HCT116 (cell line): ENCODE measurements at regions not wholly inside any gene's neighbourhood (a gene's known extent, or its start where the extent isn't known, plus 50 kb on each side); places are given as distances from the start of the nearest gene placed in this dataset.

Experiments
- ATAC-seq: fragments of 200-7000 bp; cut with Tn5 transposase; 2 replicates; pipeline ENCODE4 v1.9.1; 2020; ENCODE audit warnings: mild to moderate bottlenecking, moderate library complexity
- BruUV-seq: library from RNA; stranded (reverse); fragments of 400-500 nt; replicated peaks from 2 replicates; lab custom pipeline; 2021; lab: Mats Ljungman, UMichigan
- CTCF ChIA-PET: fragments of 300-600 bp; sonication (Branson Sonifier 250); formaldehyde crosslinking; loops from one replicate; lab custom pipeline; 2021; ENCODE audit warnings: antibody characterized with exemption; lab: Charles Lee
- POLR2A ChIA-PET: fragments of 300-600, 350-600 bp; sonication (Branson Sonifier 250); formaldehyde crosslinking; loops from one replicate; lab custom pipeline; 2021; ENCODE audit warnings: antibody characterized with exemption; lab: Charles Lee
- RAD21 ChIA-PET, 2 experiments: fragments of 300-600 bp; sonication (Branson Sonifier 250); formaldehyde crosslinking; loops; one replicate each; lab custom pipeline; 2023; ENCODE audit warnings: low total read pairs in 2 of 2; ENCODE audit not compliant: uncharacterized antibody in 2 of 2, unreplicated experiment in 2 of 2, low non-redundant PET in 1 of 2; lab: Charles Lee
- DNase-seq: peaks from one replicate; pipeline ENCODE4 v3.0.0-alpha.2; 2010; ENCODE audit warnings: low read depth, low spot score
- H2AFZ ChIP-seq: fragments of 200-600 bp; shearing (Covaris generic), sonication (generic); 2 replicates; pipeline ENCODE4 v1.6.1; 2017; ENCODE audit warnings: low read depth, mixed run types, mixed read lengths, antibody characterized with exemption, low read length; ENCODE audit not compliant: poor library complexity, severe bottlenecking
- H3K27ac ChIP-seq: 2 replicates; pipeline ENCODE4 v1.5.1; 2012; ENCODE audit warnings: low read depth, low read length
- H3K27me3 ChIP-seq: fragments of 200-600 bp; sonication (generic); 2 replicates; pipeline ENCODE4 v1.6.1; 2016; ENCODE audit warnings: mixed run types, low read length, mixed read lengths; ENCODE audit not compliant: insufficient read depth
- H3K36me3 ChIP-seq, 2 experiments: fragments of 200-500 bp in 1 of 2; fragments of 200-600 bp in 1 of 2; sonication (Bioruptor generic) in 1 of 2; sonication (generic) in 1 of 2; 2 replicates each; pipeline versions ENCODE4 v1.5.1 to v1.6.1; 2014 to 2016; ENCODE audit warnings: low read length in 2 of 2, inconsistent platforms in 1 of 2, mixed read lengths in 1 of 2, mixed run types in 1 of 2; ENCODE audit not compliant: insufficient read depth in 2 of 2, control insufficient read depth in 1 of 2
- H3K4me1 ChIP-seq, 2 experiments: fragments of 200-600 bp in 1 of 2; sonication (generic) in 1 of 2; 2 replicates each; pipeline versions ENCODE4 v1.5.1 to v1.6.1; 2012 to 2017; ENCODE audit warnings: low read length in 2 of 2, inconsistent platforms in 1 of 2, mild to moderate bottlenecking in 1 of 2, mixed read lengths in 1 of 2, mixed run types in 1 of 2, moderate library complexity in 1 of 2; ENCODE audit not compliant: insufficient read depth in 2 of 2, control insufficient read depth in 1 of 2
- H3K4me2 ChIP-seq: fragments of 200-600 bp; sonication (generic); 2 replicates; pipeline ENCODE4 v1.6.1; 2017; ENCODE audit warnings: mixed run types, low read length, mixed read lengths
- H3K4me3 ChIP-seq, 2 experiments: fragments of 200-600 bp in 1 of 2; sonication (generic) in 1 of 2; replicated peaks in 1 of 2; 2 replicates each; pipeline ENCODE4 v1.5.1; 2011 to 2016; ENCODE audit warnings: low read length in 2 of 2, control low read depth in 1 of 2, low read depth in 1 of 2, mild to moderate bottlenecking in 1 of 2, mixed read lengths in 1 of 2, mixed run types in 1 of 2
- H3K79me2 ChIP-seq: fragments of 200-600 bp; sonication (generic); 2 replicates; pipeline ENCODE4 v1.6.1; 2017; ENCODE audit warnings: mild to moderate bottlenecking, mixed run types, low read length, moderate library complexity, mixed read lengths; ENCODE audit not compliant: insufficient read depth
- H3K9ac ChIP-seq: fragments of 200-600 bp; sonication (generic); 2 replicates; pipeline ENCODE4 v1.6.1; 2016; ENCODE audit warnings: low read length, mixed read lengths
- H3K9me2 ChIP-seq: fragments of 200-600 bp; sonication (generic), shearing (Covaris generic); 2 replicates; pipeline ENCODE4 v1.6.1; 2017; ENCODE audit warnings: mixed run types, mild to moderate bottlenecking, moderate library complexity; ENCODE audit not compliant: insufficient read depth
- H3K9me3 ChIP-seq, 2 experiments: fragments of 200-500 bp in 1 of 2; fragments of 200-600 bp in 1 of 2; sonication (Bioruptor generic) in 1 of 2; sonication (generic) in 1 of 2; 2 replicates each; pipeline ENCODE4 v1.6.1; 2014 to 2017; ENCODE audit warnings: low read length in 2 of 2, mixed read lengths in 2 of 2, inconsistent platforms in 1 of 2, low read depth in 1 of 2, mild to moderate bottlenecking in 1 of 2, mixed run types in 1 of 2, moderate library complexity in 1 of 2; ENCODE audit not compliant: control insufficient read depth in 1 of 2, insufficient read depth in 1 of 2
- H4K20me1 ChIP-seq: fragments of 200-600 bp; sonication (generic), shearing (Covaris generic); 2 replicates; pipeline ENCODE4 v1.6.1; 2017; ENCODE audit warnings: mixed run types, mild to moderate bottlenecking, moderate library complexity; ENCODE audit not compliant: insufficient read depth
- EGR1 ChIP-seq: IDR thresholded peaks from 2 replicates; pipeline ENCODE4 v1.6.1; 2012; ENCODE audit warnings: low read depth
- ELF1 ChIP-seq: IDR thresholded peaks from 2 replicates; pipeline ENCODE4 v1.6.1; 2012; ENCODE audit warnings: low read depth, borderline replicate concordance
- EZH2 ChIP-seq: fragments of 200-600 bp; sonication (generic); IDR thresholded peaks from 2 replicates; pipeline ENCODE4 v1.6.1; 2017; ENCODE audit warnings: antibody characterized with exemption, mixed run types
- FOSL1 ChIP-seq: IDR thresholded peaks from 2 replicates; pipeline ENCODE4 v1.6.1; 2012; ENCODE audit warnings: low read depth
- POLR2A ChIP-seq: IDR thresholded peaks from 2 replicates; pipeline ENCODE4 v1.7.0; 2011; ENCODE audit warnings: borderline replicate concordance; ENCODE audit not compliant: insufficient read depth, insufficient read length; ENCODE audit errors: extremely low read depth
- POLR2AphosphoS5 ChIP-seq: IDR thresholded peaks from 2 replicates; pipeline ENCODE4 v1.6.1; 2011; ENCODE audit warnings: mild to moderate bottlenecking, low read depth, low read length, moderate library complexity
- REST ChIP-seq: IDR thresholded peaks from 2 replicates; pipeline ENCODE4 v1.6.1; 2012; ENCODE audit warnings: low read depth
- SRF ChIP-seq: IDR thresholded peaks from 2 replicates; pipeline ENCODE4 v1.6.1; 2012; ENCODE audit warnings: low read depth
- TCF7L2 ChIP-seq: IDR thresholded peaks from 2 replicates; pipeline ENCODE4 v1.7.0; 2011; ENCODE audit warnings: borderline replicate concordance, inconsistent platforms; ENCODE audit not compliant: insufficient read depth, insufficient read length; ENCODE audit errors: extremely low read depth
- YY1 ChIP-seq: IDR thresholded peaks from 2 replicates; pipeline ENCODE4 v1.6.1; 2011; ENCODE audit warnings: low read length, low read depth, moderate library complexity, mild to moderate bottlenecking; ENCODE audit not compliant: insufficient replicate concordance; ENCODE audit errors: extremely low read depth
- intact Hi-C: fragments of 100-400 bp; cut with micrococcal nuclease; formaldehyde crosslinking; loops from 2 replicates; pipeline ENCODE4 v1.10.0; 2022
- TF ChIP-seq, protein P1 (sequence below): IDR thresholded peaks from 2 replicates; pipeline ENCODE4 v1.6.1; 2012
- TF ChIP-seq, protein P2 (sequence below): IDR thresholded peaks from 2 replicates; pipeline ENCODE4 v1.6.1; 2011; ENCODE audit warnings: mild to moderate bottlenecking, low read length, moderate library complexity; ENCODE audit not compliant: insufficient replicate concordance; ENCODE audit errors: extremely low read depth

DNA sequence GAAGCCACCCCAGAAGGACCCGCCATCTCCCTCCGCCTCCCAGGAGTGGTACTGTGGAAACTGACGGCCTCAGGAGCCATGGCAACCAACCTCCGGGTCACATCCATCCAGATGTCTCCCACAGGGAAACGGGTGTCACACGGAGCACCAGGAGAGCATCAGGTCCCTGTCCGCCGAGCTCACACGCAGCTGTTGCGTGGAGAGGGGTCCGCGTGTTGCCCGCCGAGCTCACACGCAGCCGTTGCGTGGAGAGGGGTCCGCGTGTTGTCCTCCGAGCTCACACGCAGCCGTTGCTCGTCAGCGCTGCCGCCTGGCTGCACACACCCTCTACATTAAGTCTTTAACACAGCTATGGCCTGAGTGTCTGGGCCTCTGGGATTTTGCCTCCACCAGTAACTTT is 311.1 kb upstream of the SHH start (continued):
- no peak for TF ChIP-seq POLR2AphosphoS5
- TF ChIP-seq EGR1: no peak
- TF ChIP-seq ELF1: no peak
- TF ChIP-seq POLR2A: no peak
- TF ChIP-seq FOSL1: no peak

GRCh38 chr7:156122752-156123354 is 310.6 kb upstream of the SHH start:
- H3K9me3 ChIP-seq: no peaks in the 10 kb centered on the region
- no peak for ATAC-seq
- H3K4me1 ChIP-seq: peaks cover 0 to 9% of the 10 kb centered on the region in 2 experiments; a peak in 2 of 4 replicates
- H3K4me3 ChIP-seq: no peak overlapping the region
- RAD21 ChIA-PET: no interaction called here
- H2AFZ ChIP-seq: no peak overlapping the region
- DNase-seq: no peak
- CTCF ChIA-PET: no interaction called here
- intact Hi-C loops: no loop called here
- no peaks in the 10 kb centered on the region for H3K36me3 ChIP-seq
- POLR2A ChIA-PET: no interaction called here
- no peak for TF ChIP-seq SRF
- no TSS peak for BruUV-seq
- no peaks in the 10 kb centered on the region for H3K79me2 ChIP-seq
- no peak overlapping the region for H3K27ac ChIP-seq
- H3K9me2 ChIP-seq: no peaks in the 10 kb centered on the region
- no peak overlapping the region for H3K9ac ChIP-seq
- no peaks in the 10 kb centered on the region for H3K27me3 ChIP-seq
- no peak overlapping the region for H3K4me2 ChIP-seq
- H4K20me1 ChIP-seq: no peaks in the 10 kb centered on the region

- H3K4me3 ChIP-seq: no peak overlapping the region
- RAD21 ChIA-PET: no interaction called here
- ATAC-seq (no peak), DNase-seq (no peak)
- BruUV-seq: no TSS peak
- no peak overlapping the region for H3K9ac ChIP-seq
- no peak overlapping the region for H3K27ac ChIP-seq
- POLR2A ChIA-PET: no interaction called here
- H3K27me3 ChIP-seq: no peaks in the 10 kb centered on the region
- H3K9me3 ChIP-seq: no peaks in the 10 kb centered on the region
- no peaks in the 10 kb centered on the region for H4K20me1 ChIP-seq
- H3K4me1 ChIP-seq: peaks cover 0 to under 1% of the 10 kb centered on the region in 2 experiments; a peak in 1 of 4 replicates
- H3K79me2 ChIP-seq: no peaks in the 10 kb centered on the region
- no peak overlapping the region for H2AFZ ChIP-seq
- intact Hi-C loops: no loop called here
- no peaks in the 10 kb centered on the region for H3K36me3 ChIP-seq
- H3K4me2 ChIP-seq: no peak overlapping the region
- no peaks in the 10 kb centered on the region for H3K9me2 ChIP-seq
- CTCF ChIA-PET: no interaction called here
- TF ChIP-seq POLR2AphosphoS5 (no peak), YY1 (no peak), EZH2 (no peak), ELF1 (no peak), TCF7L2 (no peak), REST (no peak), FOSL1 (no peak), SRF (no peak)
- TF ChIP-seq, protein P1, sequence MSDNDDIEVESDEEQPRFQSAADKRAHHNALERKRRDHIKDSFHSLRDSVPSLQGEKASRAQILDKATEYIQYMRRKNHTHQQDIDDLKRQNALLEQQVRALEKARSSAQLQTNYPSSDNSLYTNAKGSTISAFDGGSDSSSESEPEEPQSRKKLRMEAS: no peak
- TF ChIP-seq, protein P2, sequence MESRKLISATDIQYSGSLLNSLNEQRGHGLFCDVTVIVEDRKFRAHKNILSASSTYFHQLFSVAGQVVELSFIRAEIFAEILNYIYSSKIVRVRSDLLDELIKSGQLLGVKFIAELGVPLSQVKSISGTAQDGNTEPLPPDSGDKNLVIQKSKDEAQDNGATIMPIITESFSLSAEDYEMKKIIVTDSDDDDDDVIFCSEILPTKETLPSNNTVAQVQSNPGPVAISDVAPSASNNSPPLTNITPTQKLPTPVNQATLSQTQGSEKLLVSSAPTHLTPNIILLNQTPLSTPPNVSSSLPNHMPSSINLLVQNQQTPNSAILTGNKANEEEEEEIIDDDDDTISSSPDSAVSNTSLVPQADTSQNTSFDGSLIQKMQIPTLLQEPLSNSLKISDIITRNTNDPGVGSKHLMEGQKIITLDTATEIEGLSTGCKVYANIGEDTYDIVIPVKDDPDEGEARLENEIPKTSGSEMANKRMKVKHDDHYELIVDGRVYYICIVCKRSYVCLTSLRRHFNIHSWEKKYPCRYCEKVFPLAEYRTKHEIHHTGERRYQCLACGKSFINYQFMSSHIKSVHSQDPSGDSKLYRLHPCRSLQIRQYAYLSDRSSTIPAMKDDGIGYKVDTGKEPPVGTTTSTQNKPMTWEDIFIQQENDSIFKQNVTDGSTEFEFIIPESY: no peak
Measured at GRCh38 chr7:156121956-156122355, 309.7 kb upstream of the SHH start.
